ENCODE measurements at regions not wholly inside any gene's neighbourhood (a gene's known extent, or its start where the extent isn't known, plus 50 kb on each side); places are given as distances from the start of the nearest gene placed in this dataset.
A peak's percentile ranks its signal among the peaks of the same experiment; 100 is the strongest.

DNA sequence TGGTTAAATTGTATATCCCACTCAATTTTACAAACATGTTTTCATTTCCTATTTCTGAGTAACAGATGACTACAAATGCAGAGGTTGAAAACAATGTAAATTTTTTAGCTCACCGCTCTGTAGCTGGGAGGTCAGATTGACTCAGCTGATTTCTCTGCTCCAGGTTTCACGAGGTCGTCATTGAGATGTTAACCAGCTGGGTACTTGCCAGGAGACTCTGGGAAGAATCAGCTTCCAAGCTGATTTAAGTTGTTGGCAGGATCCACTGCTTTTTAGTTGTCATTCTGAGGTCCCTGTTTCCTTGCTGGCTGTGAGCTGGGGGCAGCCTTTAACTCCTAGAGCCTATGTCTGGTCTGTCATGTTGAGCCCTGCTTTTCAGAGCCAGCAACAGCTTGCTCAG lies 864.3 kb upstream of the AGA start:
- DNase-seq: peak; percentile 52

DNA sequence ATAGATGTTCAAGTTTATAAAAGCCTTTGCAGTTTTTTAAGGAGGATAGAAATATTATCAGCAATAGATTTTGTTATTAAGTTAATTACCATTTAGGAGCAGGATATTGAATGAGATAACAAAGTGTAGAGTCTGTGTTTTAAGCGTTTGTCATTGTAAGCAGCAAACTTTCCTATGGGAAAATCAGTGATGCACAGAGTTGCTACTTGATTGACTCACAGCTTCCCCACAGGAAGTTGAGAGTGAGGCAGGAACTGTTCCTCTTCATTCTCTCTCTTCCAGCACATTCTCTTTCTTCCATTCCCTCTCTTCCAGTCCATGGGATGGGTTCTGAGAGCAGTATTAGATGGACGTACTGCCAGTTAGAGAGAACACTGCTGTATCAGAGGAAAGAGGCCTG lies 867.7 kb upstream of the AGA start:
- DNase-seq: no peak

DNA sequence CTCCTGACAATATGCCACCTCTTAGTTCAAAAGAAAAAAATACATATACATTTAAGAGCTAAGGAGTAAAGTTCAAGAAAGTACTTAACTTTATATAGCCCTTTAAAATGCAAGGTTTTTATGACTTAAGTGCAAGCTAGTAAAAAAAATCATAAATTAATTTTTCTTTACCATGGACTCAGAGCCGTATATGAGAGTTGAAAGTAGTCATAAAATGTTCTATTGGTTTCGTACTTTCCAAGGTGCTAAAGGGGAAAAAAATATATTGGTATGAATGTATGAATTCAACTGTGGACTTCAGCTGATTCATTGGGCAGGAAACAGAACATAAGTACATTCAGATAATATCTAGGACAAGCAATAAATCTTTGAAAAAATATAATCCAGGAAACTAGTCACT lies 869.8 kb upstream of the AGA start:
- no peak for DNase-seq

DNA sequence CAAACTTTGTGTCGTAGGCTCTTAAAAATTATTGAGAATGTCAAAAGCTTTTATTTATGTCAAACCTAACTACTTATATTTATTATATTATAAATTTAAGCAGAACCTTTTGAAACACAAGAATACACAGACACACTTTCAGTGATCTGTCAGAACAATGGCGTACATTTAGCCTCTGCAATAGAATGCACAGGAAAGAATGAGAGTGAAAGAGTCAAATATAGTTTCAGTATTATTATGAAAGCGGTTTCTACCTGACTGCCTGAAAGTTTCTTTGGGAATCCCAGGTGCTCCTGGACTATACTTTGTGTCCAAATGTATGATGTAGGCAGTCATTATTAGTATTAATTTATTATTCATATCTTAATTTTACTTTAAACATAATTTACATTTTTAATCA lies 872.0 kb upstream of the AGA start:
- no peak for DNase-seq

DNA sequence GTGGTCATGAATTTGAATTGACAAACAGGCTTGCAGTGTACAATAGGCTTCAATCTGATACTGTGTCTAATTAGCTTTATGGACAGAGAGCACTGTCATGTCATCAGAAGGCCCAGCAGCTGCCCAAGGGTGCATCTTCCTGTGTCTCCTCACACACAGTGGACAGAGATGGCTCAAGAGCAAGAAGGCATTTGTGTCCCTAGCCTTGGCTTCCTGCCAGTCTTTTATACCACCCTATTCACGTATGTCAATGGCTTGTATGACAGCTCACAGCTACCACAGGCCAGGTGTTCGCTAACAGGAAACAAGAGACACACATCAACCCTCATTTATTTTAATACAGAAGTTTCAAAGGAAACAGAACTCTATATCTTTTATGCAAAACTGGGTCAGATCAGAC lies 874.0 kb upstream of the AGA start:
- DNase-seq: no peak

DNA sequence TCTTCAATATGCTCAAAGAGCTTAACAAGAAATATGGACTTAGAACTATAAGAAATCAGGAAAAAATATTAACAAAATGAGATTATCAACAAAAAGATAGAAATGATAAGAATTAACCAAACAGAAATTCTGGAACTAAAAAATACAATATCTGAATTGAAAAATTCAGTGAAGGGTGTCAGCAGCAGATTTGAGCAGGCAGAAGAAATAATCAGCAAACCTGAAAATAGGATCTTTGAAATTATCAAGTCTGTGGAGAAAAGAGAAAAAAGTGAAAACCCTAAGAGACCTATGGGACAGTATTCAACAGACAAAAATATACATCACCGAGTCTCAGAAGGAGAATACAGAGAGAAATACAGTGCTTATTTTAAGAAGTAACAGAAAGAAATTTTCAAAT lies 877.8 kb upstream of the AGA start:
- DNase-seq: no peak

DNA sequence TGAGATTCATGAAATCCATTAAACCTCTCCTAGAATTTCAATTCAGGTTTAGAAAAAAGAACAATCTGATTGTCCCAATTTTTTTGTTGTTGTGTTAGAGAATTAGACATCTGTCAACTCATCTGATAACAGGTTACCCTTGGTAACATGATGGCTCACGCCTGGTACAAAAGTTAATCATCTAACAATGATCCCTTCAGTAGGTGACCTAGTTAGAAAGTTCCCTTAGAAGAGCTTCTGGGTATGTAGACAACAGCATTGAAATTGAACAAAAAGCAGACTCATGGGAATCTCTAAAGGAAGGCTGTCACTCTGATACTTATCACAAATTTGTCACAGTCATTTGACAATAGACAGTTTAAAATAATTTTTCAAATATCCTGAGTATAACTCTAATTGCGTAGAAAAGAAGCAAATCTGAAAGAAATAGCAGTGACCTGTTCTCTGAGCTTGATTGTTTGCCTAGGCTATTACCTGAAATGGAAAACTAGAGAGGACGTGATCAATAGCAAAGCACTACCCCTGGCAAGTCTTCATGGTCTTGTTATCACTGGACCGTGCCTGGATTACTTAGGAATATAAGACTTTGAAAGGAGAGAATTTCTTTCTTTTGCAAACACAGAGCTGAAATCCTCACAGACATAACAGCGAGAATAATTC lies 880.4 kb upstream of the AGA start:
- no peak for DNase-seq

DNA sequence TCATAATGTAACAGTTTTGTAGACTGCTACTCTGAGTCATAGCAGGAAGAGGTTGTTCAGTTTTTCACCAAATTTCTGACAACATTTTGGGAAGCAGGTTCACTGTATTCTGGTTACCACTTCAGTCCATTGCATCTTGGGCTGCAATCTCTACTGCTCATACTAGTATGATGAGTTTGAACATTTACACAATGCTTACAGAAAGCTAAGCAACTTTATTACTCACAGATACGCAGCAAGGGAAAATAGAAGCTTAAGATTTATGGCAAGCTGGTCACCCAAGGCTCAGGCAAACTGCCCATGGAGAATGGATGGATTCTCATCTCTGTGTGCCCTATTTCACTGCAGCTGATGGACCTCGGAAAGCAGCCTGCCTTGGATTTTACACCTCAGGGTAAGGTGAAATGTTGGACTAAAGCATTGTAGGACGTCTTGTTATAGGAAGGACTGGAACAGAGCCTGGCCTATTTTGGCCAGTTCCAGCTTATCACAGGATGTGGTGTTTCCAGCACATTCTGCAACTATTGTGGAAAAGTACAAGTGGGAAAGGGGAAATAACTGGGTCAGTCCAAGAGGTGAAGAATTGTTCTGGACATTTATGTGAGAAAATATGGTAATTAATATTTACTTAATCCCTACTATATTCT lies 887.1 kb upstream of the AGA start:
- no peak for DNase-seq

DNA sequence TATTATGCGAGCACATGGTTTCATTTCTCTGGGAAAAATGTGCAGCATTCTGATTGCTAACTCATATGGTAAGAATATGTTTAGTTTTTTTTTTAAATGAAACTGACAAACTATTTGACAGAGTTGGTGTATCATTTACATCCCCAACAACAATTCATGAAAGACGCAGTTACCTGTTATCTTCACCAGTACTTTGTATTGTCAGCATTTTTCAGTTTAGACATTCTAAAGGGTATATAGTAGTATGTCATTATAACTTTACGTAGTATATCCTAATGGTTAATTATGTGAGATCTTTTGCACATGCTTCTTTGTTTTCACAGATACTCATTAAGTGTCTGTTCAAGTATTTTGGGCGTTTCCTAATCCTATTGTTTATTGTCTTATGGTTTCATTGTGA lies 891.1 kb upstream of the AGA start:
- DNase-seq: no peak

DNA sequence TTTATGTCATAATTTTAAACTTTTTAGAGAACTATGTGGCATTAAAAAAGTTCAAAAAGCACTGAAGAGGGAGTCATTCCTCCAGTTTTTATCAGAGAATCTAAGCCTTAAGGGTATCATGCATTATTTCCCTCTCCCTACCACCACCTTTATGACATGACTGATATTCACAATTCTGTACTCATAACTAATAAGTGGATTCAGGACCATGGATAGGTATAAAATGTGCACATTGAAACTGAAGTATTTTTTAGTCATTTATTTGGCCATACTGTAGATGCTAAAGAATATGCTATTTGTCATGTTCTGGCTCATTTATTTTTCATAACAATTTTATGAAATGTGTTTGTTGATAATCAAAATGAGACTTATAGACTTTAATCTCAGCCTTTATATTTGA lies 897.5 kb upstream of the AGA start:
- no peak for DNase-seq

DNA sequence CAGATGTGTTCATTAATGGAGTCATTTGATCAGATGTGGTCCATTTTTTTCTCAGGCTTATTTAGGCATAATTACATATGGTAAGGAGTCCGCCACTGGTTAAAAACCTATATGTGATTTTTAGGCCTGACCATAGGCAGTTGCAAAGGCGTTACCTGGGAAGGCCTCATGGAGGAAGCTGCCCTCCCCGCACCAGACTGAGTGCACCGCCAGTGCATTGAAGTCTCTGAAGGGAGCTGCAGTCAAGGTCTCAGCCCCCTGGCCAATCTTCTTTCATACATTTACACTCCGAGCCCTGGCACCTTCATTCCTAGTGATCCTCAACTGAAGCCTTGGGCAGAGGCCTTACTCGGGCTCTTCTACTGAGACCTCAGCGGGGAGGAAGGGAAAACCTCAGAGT lies 898.2 kb upstream of the AGA start:
- DNase-seq: no peak

DNA sequence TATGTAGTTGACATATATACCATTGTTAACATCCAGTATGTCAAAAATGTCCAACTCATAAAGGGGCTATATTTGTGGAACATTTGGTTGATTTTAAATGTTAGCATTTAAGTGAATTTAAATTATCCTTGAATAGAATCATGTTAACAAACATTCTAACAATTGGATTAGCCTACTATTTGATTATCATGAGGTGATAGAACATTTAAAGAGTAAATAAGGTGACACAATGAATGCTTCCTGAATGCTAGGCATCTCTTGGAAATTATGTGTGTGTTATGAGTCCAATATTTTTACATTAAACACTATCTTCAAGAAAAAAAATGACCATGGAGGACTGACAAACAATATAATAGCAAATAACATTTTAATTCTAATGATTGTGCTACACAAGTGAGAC lies 901.9 kb upstream of the AGA start:
- DNase-seq: no peak

DNA sequence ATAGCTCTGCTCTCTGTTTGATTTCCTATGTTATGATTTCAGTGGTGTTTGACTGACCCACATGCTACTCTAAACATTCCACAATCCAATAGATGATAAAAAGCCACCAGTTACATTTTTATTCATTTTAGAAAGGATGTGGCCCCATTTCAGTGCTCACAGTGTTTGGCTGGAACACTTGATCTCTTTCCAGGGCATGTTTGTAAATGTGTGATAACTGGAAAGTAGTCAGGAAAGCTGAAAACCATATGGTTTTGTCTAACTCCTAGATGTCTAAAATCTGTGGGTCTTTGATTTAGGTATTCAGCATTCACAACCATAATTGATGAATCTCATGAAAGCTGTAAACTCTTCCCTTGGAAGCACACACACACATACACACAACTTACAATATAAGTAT lies 904.9 kb upstream of the AGA start:
- DNase-seq: no peak

DNA sequence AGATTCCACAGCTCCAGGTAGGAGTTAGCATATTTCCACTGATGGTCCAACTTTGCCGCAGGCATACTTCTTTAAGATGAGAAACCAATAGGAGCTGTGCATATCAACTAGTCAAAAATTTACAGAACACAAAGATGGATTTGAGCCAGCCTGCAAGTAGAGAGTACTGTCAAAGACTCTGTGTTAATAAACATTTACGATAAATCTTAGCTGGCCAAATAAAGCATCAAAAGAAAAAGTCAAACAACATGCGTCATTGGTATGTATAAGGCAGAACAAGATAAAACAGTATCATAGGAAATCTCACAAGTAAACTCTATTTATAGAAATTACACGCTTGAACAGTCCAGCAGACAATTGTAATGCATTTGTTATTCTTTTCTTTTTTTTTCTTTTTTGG lies 907.4 kb upstream of the AGA start:
- DNase-seq: no peak

DNA sequence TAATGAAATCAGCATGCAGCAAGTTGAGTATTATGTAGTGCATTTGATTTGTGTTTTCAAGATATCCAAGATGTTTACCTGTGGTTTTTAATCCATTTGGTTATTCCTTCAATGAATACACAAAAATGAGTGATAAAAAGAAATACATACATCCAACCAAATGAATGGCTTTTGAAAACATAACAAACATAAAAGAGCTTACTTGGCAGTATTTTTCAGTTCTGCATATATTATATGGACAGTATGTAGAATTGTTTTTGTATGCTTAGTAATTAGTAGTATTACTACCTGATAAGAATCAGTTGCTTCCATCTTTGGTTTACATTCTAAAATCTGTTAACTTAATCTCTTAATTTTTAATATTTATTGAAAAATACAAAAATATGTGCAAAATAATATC lies 908.9 kb upstream of the AGA start:
- no peak for DNase-seq

DNA sequence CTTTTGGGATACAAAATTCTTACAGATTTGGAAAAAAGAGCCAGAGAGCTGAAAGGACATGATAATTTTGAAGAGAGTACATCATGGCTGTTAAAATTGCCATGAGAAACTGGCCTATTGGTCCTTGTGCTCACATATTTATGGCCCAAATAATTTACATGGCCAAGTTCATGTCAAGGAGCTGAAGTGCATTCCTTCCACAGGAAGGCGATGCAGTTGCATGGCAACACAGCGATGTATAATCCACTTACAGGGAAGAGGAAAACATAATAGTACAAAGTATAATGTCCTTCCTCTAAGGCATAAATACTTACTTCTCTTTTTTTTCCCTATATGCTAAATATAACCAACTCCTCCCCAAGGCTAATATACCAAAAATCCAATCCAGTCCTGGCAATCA lies 914.5 kb upstream of the AGA start:
- no peak for DNase-seq

DNA sequence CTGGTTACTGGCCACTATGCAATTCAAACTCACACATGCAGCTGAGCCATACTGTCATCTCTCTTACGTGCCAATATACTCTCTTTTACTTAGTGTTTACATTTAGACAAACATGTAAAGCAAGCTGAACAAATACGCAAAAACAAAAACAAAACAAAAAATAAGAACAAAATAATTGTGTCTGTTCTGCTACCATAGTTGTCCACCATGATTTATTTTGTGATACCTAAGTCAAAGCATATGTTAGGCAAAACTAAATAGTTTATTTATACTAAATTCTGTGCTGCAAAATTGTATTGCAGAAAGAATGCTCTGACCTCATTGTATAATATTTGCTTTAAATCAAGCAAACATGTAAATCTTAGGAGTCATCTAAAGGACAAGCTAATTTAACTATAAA lies 943.2 kb upstream of the AGA start:
- no peak for DNase-seq

DNA sequence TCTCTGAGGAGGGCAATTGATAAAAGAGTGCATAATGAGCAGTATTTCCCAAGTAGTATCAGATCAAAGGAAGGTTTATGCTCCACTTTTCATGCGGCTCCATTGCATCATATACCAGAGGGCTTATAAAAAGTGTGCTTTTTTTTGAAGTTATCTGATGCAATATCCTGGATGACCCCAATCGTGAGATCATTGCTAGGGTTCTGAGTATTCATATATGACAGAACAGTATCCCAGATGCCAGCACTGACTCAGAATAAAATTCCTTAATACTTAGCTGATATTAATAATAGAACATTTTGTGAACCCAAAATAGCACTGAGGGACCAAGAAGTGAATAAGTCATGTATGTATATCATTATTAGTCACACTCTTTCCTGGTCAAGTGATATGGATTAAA lies 945.5 kb upstream of the AGA start:
- DNase-seq: peak; percentile 34

DNA sequence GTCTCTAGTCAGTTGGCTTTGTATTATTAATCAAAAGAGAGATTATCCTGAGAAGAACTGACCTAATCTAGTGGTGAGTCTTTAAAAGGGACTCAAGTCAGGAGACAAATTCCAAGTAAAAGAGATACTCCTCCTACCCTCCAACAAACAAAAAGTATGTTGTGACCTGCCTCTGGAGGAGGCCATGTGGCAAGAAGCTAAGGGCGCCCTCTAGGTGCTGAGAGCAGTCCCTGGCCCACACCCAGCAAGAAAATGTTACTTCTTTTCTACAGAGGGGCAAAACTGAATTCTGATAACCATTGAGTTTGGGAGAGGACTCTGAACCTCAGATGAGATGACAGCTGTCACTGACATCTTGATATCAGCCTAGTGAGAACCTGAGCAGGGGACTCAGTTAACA lies 953.6 kb upstream of the AGA start:
- no peak for DNase-seq

DNA sequence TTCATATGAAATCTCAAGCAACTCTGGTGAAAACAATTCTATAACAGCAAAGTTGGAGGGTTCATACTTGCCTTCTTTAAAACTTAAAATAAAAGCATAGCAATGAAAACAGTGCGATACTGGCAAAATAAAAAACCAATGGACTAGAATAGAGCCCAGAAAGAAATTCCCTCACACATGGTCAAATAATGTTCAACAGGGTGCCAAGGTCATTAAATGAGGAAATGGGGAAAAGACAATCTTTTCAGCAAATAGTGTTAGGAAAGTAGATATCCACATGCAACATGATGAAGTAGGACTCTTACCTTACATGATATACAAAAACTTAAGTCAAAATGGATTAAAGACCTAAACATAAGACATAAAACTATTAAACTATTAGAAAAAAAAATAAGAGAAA lies 970.2 kb upstream of the AGA start:
- no peak for DNase-seq

DNA sequence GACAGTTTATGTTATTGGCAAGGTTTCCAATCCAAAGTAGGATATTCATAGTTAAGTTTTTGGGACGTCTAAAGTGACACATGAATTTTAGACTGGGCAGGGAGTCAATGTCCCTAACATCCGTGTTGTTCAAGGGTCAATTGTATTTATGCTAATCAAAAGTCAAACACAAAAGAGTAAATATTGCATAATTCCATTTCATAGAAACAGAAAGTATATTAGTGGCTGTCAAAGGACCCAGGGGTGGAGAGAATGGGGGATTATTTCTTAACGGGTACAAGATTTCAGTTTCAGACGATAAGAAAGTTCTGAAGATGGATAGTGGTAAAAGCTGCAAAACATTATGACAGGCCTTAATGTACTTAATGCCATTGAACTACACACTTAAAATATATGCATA lies 971.8 kb upstream of the AGA start:
- DNase-seq: no peak

DNA sequence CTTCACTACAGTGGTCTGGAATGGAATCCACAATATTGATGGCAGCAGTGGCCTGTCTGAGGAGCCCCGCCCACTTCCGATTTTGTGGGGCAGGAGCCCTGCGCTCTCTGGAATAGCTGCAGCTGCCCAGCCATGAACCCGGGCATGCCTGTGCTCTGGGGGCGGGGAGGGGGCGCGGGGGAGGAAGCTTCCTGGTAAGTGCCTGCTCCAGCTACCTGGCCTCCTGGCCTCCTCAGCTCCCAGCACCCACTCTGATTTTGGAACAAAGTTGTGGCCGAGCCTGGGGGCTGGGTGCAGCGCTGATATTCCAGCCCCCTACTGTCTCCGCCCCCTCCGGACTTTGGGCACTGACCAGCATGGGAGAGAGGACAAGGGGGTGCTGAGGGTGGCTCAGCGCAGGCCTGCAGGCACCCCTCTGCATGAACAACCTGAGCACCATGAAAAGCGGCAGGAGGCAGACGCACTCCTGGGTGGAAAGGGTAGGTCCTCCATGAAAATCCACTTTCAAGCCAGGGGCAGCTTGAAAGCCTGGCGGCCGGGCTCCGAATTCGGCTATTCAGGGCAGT lies 972.7 kb upstream of the AGA start:
- no peak for DNase-seq

DNA sequence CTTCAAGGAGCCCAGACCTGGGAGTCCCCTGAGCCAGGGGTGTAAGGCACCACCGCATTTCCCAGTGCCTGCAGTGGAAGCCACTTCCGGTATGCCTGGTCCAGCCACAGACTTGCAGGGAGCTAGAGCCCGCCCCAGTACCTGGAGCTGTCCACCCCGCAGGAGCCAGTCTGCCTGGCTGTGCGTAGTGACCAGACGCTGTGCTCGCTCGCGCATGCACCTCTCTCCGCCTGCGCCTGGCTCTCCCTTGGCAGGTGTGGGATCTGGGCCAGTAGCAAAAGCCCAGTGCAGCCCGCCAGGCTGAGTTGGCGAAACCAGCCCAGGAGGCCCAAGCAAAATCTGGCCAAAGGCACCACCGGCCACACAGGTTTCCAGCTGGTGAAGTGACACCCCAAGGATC lies 973.7 kb upstream of the AGA start:
- DNase-seq: no peak

DNA sequence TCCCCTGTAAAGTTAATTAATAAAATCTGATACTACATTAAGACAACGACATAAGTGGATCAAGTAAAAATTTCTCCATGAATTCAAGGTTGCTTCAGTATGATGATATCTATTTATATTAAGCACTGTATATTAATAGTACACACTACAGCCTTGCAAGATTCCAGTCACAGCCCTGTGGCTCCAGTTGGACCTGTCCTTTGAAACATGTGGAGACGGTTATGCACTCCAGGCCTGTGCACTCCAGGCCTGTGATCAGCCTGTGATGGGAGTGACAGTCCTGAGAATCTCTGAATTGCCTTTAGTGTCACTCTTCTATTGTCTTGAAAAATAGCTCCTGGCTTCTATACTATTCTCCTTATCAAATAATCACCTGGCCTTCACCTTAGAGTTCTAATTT lies 981.1 kb upstream of the AGA start:
- no peak for DNase-seq

DNA sequence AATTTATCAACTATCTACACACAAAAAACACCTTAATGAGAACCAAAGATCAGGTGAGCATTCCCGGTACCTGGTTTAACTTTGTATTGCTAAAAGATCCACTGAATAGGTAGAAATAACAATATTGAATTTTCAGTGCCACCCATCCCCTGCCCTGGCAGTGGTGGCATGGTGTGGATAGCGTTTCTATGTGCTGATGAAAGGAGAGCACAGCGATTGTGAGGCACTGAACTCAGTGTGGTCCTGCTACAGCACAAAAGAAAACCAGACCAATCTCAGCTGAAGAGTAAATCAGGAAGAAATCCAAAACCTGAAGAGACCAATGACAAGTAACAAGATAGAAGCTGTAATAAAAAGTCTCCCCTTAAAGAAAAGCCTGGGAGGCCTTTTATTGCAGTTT lies 984.6 kb upstream of the AGA start:
- DNase-seq: no peak
